Activated B cell treated with CpG ODN at 0.5 μM for 24 hours (primary cell): ENCODE measurements at regions not wholly inside any gene's neighbourhood (a gene's known extent, or its start where the extent isn't known, plus 50 kb on each side); places are given as distances from the start of the nearest gene placed in this dataset.
"Not testable (repeated sequence)": the region's sequence is repeated elsewhere in the genome, so short reads cannot be mapped to it uniquely, and the experiment has no call there.

Experiments
- ATAC-seq: fragments of 200-7000 bp; cut with Tn5 transposase; one replicate; pipeline ENCODE4 v1.10.0; 2021; ENCODE audit warnings: low read depth, mild to moderate bottlenecking, moderate library complexity
- CTCF ChIA-PET: fragments of 350-600 bp; sonication (Branson Sonifier 250); formaldehyde crosslinking; loops from one replicate; lab custom pipeline; 2021; ENCODE audit warnings: antibody characterized with exemption; lab: Charles Lee
- POLR2A ChIA-PET: fragments of 350-600 bp; sonication (Branson Sonifier 250); formaldehyde crosslinking; loops from one replicate; lab custom pipeline; 2021; ENCODE audit warnings: antibody characterized with exemption; lab: Charles Lee
- DNase-seq: peaks from one replicate; pipeline ENCODE4 v3.0.0; 2022
- H3K27ac Mint-ChIP-seq: one replicate; pipeline ENCODE4 v1.8.0; 2020; ENCODE audit warnings: mixed read lengths
- H3K27me3 Mint-ChIP-seq: one replicate; pipeline ENCODE4 v1.8.0; 2021; ENCODE audit warnings: mixed read lengths
- H3K36me3 Mint-ChIP-seq: one replicate; pipeline ENCODE4 v1.8.0; 2021; ENCODE audit warnings: low read depth, mixed read lengths
- H3K4me1 Mint-ChIP-seq: one replicate; pipeline ENCODE4 v1.8.0; 2021; ENCODE audit warnings: mixed read lengths
- H3K4me3 Mint-ChIP-seq: one replicate; pipeline ENCODE4 v1.8.0; 2020; ENCODE audit warnings: mild to moderate bottlenecking, mixed read lengths
- H3K9me3 Mint-ChIP-seq: one replicate; pipeline ENCODE4 v1.8.0; 2020; ENCODE audit warnings: mixed read lengths
- intact Hi-C: fragments of 100-400 bp; cut with micrococcal nuclease; formaldehyde crosslinking; loops from one replicate; pipeline ENCODE4 v1.15.1; 2024
- TF ChIP-seq, protein P1 (sequence below): fragments of 200-600 bp; IDR thresholded peaks from one replicate; pipeline ENCODE4 v1.8.0; 2022; ENCODE audit warnings: antibody characterized with exemption, mild to moderate bottlenecking

DNA sequence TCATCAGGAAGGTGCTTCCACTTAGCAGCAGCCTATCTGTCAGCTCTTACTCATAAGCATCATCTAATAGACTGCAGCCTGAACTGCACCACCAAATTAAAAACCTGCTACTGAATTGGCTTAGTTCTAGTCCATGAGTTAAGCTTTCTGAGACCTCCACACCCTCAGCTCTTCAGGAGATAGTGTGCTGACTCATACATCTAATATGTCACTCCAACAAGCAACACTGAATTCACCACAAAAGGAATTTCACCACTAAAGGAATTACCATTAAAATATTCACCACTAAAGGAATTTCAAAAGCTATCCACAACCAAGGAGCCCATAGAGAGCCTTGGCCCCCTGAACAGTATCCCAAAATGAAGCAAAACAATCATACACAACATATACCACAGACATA is 418.5 kb upstream of the RORB start:
- POLR2A ChIA-PET, result no interaction called here
- ATAC-seq (no peak), DNase-seq (no peak)
- no peaks in the 10 kb centered on the region for H3K4me1 Mint-ChIP-seq
- intact Hi-C loops, result no loop called here
- TF ChIP-seq, protein P1, sequence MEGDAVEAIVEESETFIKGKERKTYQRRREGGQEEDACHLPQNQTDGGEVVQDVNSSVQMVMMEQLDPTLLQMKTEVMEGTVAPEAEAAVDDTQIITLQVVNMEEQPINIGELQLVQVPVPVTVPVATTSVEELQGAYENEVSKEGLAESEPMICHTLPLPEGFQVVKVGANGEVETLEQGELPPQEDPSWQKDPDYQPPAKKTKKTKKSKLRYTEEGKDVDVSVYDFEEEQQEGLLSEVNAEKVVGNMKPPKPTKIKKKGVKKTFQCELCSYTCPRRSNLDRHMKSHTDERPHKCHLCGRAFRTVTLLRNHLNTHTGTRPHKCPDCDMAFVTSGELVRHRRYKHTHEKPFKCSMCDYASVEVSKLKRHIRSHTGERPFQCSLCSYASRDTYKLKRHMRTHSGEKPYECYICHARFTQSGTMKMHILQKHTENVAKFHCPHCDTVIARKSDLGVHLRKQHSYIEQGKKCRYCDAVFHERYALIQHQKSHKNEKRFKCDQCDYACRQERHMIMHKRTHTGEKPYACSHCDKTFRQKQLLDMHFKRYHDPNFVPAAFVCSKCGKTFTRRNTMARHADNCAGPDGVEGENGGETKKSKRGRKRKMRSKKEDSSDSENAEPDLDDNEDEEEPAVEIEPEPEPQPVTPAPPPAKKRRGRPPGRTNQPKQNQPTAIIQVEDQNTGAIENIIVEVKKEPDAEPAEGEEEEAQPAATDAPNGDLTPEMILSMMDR, result no peak
- H3K4me3 Mint-ChIP-seq, result no peak overlapping the region
- H3K9me3 Mint-ChIP-seq, result peaks cover 6% of the 10 kb centered on the region
- H3K27me3 Mint-ChIP-seq, result no peaks in the 10 kb centered on the region
- H3K27ac Mint-ChIP-seq, result no peak overlapping the region
- no peaks in the 10 kb centered on the region for H3K36me3 Mint-ChIP-seq
- CTCF ChIA-PET, result no interaction called here

DNA sequence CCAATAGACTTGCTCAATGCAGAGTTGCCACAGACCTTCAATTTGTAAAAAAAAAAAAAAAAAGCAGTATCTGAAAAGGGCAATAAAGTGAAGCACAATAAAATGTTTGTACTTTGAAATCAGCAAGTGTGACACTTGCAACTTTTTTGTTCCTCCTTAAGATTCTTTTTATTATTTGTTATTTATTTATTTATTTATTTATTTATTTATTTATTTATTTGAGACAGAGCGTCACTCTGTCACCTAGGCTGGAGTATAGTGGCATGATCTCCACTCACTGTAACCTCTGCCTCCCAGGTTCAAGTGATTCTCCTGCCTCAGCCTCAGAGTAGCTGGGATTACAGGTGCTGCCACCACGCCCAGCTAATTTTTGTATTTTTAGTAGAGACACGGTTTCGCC is 416.5 kb upstream of the RORB start:
- CTCF ChIA-PET, H3K36me3 Mint-ChIP-seq, H3K9me3 Mint-ChIP-seq, H3K4me1 Mint-ChIP-seq, POLR2A ChIA-PET, H3K27me3 Mint-ChIP-seq, H3K27ac Mint-ChIP-seq, DNase-seq, ATAC-seq, H3K4me3 Mint-ChIP-seq: not testable (repeated sequence)
- intact Hi-C loops, result loop anchor here (10.0 kb wide), 1 partner anchor 56 kb away; no protein-coding TSS in a partner anchor

DNA sequence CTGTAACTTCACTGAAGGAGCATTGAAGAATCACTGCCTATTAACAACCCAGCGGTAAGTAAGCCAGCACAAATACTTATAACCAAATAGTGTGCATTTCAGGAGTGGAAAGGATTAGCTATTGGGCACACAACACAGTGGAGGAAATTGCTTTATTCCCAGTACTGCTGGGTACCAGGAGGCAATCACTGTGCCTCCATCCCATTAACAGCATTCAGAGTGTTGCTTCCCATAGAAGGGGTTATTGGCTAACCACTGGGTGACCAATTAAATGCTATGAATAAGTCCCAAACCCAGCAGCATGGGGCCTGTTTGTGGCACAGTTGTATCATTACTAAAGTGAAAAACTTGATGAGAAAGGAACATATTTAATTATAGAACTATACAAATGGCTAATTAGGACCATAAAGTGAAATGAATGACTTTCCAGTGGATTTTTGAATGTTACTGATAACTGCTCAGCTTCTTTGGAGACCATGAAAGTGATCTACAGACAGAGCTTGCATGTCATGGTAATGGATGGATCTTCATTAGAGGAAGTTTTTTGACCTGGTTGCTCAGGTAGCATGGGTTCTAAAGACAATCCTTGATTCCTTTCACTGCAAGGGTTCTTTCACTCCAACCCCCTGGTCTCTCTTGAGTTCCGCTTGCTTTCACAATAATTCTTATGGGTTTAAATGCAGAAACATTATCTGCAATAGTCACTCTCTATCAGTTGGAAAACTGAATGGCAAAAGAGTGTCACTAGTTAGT is 413.3 kb upstream of the RORB start:
- CTCF ChIA-PET, result no interaction called here

DNA sequence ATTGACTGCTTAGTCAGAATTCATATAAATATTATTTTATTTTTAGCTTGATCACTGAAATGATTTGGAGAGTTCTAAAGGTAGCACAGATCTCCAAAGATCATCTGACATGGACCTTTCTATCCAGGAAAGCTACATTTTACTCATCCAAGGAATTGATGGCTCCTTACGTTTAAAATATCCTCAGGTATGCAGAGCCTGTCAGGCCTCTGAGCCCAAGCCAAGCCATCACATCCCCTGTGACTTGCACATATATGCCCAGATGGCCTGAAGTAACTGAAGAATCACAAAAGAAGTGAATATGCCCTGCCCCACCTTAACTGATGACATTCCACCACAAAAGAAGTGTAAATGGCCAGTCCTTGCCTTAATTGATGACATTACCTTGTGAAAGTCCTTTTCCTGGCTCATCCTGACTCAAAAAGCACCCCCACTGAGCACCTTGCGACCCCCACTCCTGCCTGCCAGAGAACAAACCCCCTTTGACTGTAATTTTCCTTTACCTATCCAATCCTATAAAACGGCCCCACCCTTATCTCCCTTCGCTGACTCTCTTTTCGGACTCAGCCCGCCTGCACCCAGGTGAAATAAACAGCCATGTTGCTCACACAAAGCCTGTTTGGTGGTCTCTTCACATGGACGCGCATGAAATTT is 411.6 kb upstream of the RORB start:
- ATAC-seq, DNase-seq, H3K36me3 Mint-ChIP-seq, POLR2A ChIA-PET, H3K27ac Mint-ChIP-seq, H3K9me3 Mint-ChIP-seq, H3K27me3 Mint-ChIP-seq, H3K4me1 Mint-ChIP-seq, H3K4me3 Mint-ChIP-seq, CTCF ChIA-PET: not testable (repeated sequence)
- intact Hi-C loops, result loop anchor here (10.0 kb wide), 1 partner anchor 61 kb away; no protein-coding TSS in a partner anchor

More for the DNA sequence above, 413.3 kb upstream of the RORB start:
- TF ChIP-seq, protein P1, result no peak
- no peak for DNase-seq
- Mint-ChIP-seq H3K9me3 (peaks cover 4% of the 10 kb centered on the region), H3K27ac (no peak overlapping the region), H3K27me3 (no peaks in the 10 kb centered on the region), H3K4me1 (no peaks in the 10 kb centered on the region), H3K36me3 (no peaks in the 10 kb centered on the region), H3K4me3 (no peak overlapping the region)
- intact Hi-C loops, result loop anchor here (10.0 kb wide), 1 partner anchor 59 kb away; no protein-coding TSS in a partner anchor
- POLR2A ChIA-PET, result no interaction called here
- ATAC-seq, result no peak

DNA sequence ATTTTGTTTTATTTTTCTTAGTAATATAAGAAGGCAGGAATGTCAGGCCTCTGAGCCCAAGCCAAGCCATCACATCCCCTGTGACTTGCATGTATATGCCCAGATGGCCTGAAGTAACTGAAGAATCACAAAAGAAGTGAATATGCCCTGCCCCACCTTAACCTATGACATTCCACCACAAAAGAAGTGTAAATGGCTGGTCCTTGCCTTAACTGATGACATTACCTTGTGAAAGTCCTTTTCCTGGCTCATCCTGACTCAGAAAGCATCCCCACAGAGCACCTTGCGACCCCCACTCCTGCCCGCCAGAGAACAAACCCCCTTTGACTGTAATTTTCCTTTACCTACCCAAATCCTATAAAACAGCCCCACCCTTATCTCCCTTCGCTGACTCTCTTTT is 406.2 kb upstream of the RORB start:
- H3K9me3 Mint-ChIP-seq, H3K4me3 Mint-ChIP-seq, POLR2A ChIA-PET, CTCF ChIA-PET, H3K27ac Mint-ChIP-seq, ATAC-seq, intact Hi-C loops, H3K27me3 Mint-ChIP-seq, DNase-seq, H3K4me1 Mint-ChIP-seq, H3K36me3 Mint-ChIP-seq: not testable (repeated sequence)

DNA sequence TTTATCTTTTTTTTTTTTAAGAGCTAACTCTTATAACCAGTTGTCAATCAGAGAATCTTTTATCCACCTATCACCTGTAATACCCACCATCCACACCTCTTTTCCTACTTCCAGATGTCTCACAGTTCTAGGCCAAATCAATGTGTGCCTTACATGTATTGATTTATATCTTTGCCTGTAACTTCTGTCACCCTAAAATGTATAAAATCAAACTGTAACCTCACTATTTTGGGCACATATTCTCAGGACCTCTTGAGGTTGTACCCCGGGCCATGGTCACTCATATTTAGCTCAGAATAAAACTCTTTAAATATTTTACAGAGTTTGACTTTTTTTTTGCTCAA is 404.7 kb upstream of the RORB start:
- ChIA-PET CTCF (no interaction called here), POLR2A (no interaction called here)
- Mint-ChIP-seq H3K4me1 (no peaks in the 10 kb centered on the region), H3K27ac (no peak overlapping the region), H3K27me3 (no peaks in the 10 kb centered on the region), H3K36me3 (no peaks in the 10 kb centered on the region), H3K4me3 (no peak overlapping the region), H3K9me3 (peaks cover 2% of the 10 kb centered on the region)
- TF ChIP-seq, protein P1, result no peak
- DNase-seq, result no peak
- no peak for ATAC-seq
- intact Hi-C loops, result no loop called here

DNA sequence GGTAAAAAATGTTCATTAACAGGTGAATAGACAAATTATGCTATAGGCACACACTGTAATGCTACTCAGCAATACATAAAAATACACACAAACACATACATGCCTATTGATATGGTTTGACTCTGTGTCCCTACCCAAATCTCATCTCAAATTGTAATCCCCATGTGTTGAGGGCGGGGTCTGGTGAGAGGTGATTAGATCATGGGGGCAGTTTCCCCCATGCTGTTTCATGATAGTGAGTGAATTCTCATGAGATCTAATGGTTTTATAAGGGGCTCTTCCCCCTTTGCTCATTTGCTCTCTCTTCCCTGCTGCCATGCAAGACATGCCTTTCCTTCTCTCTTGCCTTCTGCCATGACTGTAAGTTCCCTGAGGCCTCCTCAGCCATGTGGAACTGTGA is 403.1 kb upstream of the RORB start:
- CTCF ChIA-PET, POLR2A ChIA-PET, ATAC-seq: not testable (repeated sequence)

More for the DNA sequence above, 403.1 kb upstream of the RORB start:
- intact Hi-C loops, H3K36me3 Mint-ChIP-seq, H3K4me1 Mint-ChIP-seq, H3K27ac Mint-ChIP-seq, H3K27me3 Mint-ChIP-seq, H3K9me3 Mint-ChIP-seq, DNase-seq, H3K4me3 Mint-ChIP-seq: not testable (repeated sequence)
